Fibroblast of peridontal ligament (primary cell): ENCODE measurements at regions not wholly inside any gene's neighbourhood (a gene's known extent, or its start where the extent isn't known, plus 50 kb on each side); places are given as distances from the start of the nearest gene placed in this dataset.

Source experiments
- DNase-seq: peaks from one replicate; pipeline ENCODE4 v3.0.0-alpha.2; 2010; ENCODE audit errors: extremely low read depth

DNA sequence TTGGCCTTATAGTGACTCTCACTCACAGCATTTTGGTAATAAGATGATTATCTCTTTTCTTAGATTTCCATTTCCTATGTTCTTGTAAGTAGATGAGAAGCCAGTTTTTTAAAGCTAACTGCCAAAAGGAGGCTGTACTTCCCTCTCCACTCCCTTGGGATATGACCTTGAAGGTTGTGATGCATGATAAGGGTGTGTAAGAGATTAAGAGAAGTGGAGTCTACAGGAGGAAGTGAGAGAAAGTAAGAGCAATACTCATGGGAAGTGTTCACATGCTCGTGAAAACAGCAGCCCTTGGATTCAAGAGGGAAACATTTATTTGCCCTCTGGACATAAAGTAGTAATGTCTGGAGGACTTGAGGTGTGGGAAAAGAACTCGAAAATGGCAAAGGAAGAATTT, 171.5 kb downstream of the EVA1A start:
- DNase-seq: no peak

DNA sequence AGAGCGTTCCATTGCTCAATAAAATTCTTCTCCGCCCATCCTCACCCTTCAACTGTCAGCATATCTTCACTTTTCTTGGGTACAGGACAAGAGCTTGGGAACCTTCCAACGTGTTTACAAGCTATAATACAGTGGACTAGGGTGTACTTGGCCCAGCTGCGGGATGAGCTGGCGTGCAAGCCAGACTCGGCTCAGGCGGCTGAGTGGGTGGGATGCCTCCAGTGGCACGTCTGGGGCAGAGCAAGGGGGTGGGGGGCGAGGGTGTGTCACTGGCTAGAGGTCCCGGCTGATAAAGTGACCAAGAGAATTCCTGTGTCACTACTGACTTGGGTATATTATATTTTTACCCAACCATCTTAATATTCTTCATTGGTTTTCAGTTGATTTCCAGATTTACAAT, 179.7 kb downstream of the EVA1A start:
- DNase-seq: no peak

DNA sequence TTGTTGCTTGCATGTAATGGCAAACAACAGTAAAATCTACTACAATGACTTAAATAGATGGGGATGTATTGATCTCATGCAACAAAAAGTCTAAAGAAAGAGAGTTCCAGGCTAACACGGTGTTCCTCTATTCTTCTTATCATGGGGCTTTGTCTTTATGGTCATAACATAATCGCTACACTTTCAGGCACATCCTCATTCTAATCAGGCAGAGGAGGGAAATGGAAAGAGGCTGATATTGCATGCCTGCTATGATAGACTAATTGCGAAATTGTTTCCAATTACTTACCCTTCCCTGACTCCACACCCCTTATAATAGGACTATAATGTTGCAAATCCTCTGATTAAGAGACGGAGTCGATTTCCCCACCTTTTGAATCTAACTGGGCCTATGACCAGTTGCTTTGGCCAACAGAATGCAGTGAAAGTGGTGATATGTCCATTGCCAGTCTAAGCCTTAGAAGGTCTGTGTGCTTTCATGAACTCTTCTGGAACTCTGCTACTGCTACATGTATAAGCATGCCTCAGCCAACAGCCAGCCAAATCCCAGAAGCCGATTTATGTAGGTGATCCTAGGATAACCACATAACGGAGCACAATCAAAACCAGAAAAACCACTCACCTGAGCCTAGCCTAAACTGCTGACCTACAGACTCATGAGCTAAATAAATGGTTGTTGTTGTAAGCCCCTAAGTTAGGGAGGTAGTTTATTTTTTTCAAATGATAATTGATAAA, 180.3 kb upstream of the TACR1 start:
- no peak for DNase-seq

DNA sequence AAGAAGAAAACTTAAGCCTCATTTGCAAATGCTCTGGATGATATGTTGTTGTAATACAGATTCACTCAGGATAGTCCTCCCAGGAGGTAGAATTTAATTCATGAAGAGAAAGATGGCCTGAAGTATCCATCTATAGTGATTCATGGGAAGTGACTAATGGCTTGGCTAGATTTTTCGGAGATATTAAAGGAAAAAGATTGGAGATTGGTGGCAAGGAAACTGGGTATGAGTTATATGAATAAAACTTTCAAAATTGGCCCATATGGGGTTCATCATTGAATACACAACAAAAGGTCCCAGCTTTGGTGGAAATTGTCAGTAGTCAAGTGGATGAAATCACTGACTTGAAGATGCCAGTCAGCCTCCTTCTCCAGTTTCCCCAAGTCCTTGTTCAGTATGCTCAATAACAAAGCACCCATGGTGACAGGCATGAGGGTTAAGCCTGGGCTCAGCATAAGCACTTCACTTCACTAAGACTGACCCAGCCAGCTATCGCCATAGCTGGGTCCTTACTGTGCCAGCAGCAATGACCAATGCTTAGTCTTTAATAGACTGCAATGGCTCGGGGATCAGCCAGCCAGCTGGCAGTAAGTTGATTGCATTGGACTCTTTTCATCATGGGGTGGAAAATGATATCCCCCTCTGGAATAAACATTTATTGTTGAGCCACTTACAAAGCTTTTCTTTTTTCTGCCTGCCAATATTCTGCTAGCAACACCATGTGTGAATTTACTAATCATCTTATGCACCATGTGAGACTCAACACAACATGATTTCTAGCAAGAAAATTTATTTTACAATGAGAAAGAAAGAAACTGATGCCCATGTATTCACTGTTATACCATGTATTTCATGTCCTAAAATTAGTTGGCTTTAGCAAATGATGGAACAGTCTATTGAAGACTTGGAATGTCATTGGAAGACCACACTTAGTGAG, 176.6 kb upstream of the TACR1 start:
- peak; percentile 53 for DNase-seq

DNA sequence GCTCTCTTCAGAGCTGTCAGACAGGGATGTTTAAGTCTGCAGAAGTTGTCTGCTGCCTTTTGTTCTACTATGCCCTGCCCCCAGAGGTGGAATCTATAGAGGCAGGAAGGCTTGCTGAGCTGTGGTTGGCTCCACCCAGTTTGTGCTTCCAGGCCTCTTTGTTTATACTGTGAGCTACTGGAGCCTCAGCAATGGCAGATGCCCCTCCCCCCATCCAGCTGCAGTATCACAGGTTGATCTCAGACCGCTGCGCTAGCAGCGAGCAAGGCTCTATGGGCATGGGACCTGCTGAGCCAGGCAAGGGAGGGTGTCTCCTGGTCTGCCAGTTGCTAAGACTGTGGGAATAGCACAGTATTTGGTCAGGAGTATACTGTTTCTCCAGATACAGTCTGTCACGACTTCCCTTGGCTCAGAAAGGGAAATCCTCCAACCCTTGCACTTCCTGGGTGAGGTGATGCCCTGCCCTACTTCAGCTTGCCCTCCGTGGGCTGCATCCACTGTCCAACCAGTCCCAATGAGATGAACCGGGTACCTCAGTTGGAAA, 175.2 kb upstream of the TACR1 start:
- DNase-seq: peak; percentile 14

DNA sequence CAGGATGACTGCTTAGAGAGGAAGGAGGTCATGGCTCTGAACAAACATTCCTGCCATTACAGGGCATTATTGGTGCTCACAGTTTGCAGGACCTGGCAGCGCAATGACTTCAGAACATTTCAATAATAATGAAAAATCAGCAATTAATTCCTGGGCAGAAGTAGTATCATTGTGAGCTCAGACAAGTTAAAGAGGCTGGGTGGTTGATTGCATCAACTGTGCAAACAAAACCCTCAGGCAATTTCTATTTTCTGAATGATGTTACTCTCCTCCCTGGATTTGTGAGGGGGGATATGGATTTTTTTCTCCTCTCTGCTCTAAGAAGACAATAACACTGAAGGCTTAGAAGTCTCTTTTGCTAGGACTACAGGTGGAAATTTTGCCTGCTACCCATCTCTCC, 168.1 kb upstream of the TACR1 start:
- DNase-seq: no peak

DNA sequence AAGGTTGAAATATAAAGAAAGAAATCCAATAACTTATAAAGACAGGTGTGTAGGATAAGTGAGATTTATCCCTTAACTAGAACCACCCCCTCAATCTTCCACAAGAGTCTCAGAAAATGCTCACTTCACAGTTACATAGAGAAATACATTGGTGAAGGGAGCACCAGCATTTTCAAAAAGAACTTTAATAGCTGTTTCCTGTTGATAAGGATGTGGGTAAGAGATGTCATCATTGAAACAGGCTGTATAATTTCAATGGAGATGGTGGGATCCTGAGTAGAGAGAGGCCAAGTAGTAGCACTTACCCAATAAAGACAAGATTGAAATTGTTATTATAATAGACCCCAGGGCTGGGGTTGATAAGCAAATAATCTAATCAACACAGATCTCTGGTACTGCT, 162.2 kb upstream of the TACR1 start:
- DNase-seq: no peak

DNA sequence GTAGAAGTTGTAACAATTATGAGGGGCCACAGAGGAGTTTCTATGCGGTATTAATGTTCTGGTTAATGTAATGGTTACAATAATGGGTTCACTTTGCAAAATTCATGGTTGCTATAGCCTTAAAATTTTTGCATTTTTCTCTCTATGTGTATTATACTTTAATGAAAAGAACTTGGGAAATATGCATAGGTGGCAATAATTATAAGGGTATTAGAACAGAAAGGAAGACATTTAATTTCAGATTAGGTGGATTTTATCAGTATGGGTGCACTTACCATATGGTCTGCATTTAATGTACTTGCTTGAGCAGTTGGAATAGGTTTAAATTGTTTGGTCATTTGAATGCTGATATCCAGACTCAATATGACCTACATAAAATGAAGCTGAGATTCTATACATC, 161.6 kb upstream of the TACR1 start:
- DNase-seq: no peak

DNA sequence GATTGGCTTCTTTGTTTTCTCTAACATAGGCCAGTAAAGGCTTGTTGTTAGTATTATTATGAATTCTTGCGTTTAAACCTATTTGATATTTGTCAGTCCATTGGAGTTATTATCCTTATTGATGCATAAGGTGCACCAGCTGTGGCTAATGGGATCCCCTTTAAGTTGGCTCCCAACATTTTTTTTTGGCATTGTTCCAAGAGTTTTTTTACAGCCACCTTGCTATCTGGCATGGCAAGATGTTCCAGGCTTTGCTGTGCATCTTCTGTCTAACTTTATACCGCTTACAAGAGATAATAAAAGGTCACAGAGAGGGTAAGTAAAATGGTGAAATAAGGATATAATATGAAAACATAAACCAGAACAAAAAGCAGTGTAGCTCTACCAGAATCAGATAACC, 157.5 kb upstream of the TACR1 start:
- no peak for DNase-seq

DNA sequence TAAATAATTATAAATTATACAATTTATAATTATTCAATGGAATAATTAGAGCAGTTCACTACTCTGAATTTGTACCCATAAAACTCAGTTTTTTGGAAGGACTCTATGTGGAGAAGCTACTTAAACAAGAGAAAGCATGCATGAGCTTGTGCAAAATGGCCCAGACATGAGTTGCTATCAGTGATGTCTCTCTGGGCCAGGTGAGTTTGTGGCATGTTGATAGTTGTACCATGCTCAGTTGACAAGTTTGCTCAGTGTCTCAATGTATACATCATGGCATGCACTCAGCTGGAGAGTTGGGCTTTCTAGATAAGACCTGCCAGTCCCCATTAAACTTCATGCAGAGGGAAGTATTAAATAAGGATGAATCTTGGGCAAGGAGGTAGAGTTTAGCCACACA, 153.8 kb upstream of the TACR1 start:
- no peak for DNase-seq

DNA sequence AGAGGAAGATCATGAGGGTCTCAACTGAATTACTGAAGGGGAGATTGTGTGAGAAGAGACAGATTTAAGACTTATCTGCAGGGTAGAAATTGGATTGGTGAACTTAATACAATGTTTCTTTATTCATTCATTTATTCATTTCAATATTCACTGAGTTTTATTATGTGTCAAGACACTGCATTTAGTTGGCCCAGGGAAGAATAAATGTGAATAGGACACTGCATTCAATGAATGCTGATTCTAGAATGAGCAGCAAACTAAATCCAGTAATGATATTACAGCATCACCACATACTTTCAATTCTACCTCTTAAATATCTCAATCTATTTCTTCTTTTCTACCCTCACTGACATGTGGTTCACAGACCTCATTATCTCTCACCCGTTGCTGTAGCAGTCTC, 149.0 kb upstream of the TACR1 start:
- DNase-seq: no peak

DNA sequence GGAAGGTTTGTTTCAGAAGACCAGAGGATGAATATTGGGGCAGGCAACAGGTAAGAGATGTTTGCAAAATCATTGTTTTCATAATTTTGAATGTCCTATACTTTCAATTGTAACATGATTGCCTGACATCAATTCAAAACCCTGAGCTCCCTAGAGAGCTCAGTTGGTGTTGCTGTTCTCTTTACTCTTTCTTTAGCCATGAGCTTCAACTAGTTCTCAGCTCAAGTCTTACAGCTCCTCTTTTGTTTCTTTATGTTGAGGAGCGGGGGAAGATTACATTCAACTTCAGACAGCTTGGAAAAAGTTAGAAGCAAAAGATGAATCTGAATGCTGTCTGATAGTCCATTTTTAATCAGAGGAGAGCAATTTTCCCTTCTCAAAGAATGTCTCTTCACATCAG, 144.8 kb upstream of the TACR1 start:
- no peak for DNase-seq

DNA sequence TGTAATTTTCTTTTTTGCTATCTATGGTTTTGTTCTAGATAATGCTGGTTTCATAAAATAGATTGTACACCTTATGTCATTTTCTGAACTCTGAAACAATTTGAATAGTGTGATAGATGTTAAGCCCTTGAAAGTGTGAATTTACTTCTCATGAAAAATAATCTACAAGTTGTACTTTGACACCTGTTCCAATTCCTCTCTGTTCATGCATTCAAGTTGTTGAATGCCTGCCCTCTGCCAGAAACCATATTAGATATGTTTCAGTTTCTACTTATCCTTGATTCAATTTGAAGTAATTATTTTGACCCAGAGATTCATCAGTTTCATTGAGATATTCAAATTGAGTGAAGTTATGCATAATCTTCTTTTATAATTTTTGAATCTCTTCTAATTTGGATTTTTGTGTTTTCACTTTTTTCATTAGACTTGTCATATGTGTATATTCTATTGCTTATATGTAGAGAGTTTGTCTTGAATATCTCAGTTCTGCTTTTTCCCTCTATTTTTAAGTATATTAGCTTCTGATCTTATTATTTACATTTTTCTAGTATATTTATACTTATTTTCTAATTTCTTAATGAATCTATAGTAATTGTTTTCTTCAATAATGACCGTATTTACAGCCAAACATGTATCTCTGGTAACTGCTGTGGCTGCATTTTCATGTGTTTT, 143.3 kb upstream of the TACR1 start:
- DNase-seq: no peak

DNA sequence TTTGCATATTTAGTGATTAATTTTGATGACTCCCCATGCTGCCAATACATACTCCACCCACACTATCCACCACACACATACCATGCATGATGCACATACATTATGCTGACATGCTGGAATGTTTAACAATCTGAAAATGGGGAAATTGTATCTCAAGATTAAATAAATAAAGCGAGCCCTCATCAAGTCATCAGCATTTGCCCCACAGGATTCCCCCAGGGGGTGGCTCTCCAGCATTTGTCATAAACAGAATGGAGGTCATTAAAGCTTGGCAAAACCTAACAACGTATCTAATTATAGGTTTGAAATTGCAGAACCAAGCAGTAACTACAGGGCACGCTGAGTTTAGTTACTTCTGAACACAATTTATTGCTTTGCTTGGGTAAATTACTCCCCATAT, 141.2 kb upstream of the TACR1 start:
- peak; percentile 94 for DNase-seq

DNA sequence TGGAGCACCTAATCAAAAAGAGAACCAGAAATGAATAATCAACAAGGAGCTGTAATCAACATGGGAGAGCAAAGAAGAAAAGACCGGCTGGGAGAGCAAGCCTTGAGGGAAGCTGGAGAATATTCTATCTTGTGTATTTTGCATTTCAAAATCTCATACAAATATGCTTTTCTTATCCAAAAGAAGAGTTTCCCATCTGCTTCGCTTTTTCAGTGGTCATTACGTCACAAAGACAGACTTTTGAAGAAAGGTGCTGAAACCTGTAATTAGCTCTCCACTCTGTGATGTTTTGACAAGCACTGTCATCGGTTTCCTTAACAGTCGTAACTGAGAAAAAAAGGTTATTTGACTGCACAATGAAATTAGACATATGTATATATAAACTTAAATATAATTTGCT, 139.1 kb upstream of the TACR1 start:
- DNase-seq: no peak

DNA sequence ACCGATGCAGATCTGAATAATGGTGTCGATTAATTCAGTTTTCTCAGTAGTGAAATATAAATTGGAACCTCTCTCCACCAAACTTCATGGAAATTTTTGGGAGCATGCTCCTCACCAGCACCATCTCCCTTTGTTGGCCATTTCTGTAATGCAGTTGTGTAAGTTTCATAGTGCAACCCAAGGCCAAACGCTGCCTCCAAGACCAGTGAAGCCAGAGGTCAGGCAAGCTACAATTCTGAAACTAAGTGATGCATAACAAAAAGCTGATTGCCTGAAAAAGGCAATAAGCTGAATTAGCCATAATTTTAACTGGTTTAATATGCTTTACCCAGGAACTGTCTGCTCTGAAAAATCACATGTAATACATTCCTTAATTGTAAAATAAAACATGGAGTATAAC, 138.3 kb upstream of the TACR1 start:
- DNase-seq: peak; percentile 75

DNA sequence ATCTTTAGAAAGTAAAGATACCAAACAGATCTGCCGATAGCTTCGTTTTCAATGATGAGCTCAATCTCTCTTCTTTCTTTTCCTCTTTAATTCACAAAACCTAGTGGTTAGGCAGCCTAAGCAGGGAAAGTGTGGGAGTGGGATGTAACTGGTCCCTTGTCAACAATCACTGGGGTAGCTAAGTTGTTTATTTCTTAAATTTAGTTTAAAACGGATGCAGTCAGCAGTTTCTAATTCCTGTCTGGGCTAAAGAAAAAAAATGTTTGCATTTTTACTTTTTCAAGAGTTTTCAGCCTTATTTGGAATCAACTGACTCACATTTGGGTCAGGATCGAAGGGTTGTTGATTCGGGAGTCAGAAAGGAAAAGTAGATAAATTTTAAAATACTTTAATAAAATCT, 137.7 kb upstream of the TACR1 start:
- peak; percentile 29 for DNase-seq

DNA sequence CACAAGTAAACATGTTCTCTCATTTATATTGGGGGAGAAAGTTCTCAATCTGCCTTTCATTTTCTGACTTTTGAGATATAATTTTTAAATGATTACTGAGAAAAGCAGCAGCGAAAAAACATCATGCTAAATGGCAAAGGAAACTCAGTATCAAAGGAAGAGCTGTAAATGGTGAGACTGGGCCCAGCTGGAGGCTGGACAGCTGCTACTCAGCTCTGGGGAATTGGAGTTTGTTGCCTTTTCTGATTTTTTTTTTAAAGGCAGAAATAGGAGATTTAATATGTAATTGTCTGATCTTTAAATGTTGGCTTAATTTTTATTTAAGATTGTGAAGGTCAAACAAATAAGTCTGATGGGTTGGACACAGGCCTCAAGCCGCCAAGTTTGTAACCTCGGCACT, 137.1 kb upstream of the TACR1 start:
- peak; percentile 31 for DNase-seq

DNA sequence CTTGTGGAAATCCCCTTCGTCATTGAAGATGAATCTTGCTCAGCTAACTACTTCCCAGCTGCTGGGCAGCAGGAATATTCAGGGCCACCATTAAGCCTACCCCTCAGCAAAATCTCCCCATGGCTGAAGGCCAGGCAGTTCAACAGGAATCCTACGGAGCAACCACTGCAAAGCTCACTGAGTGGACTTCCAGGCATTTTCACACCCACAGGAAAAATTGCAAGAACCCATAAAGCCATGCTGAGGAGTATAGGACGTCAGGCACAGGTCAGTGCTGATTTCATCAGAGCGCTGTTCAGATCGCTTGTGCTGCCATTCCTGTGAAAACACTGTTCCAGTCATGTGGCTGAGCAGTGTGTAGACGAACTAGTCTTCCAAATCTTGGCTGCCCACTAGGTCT, 134.8 kb upstream of the TACR1 start:
- no peak for DNase-seq

DNA sequence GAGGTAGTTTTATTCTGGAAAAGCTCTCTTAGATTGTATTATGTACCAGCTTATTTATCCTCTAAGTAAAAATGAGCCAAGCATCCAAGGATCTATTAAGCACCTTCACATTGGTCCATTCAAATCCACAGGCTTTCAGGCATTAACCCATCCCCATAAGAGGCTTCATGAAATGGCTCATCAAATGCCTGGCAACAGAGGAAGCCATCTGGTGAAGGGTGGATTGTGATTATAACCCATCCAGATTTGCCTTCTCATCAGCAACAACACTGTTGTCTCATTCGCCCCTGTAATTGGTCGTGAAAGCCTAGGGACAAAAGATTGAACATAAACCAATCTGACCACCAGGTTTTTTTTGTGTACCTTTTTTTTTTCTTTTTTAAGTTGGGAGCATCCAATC, 134.3 kb upstream of the TACR1 start:
- no peak for DNase-seq

DNA sequence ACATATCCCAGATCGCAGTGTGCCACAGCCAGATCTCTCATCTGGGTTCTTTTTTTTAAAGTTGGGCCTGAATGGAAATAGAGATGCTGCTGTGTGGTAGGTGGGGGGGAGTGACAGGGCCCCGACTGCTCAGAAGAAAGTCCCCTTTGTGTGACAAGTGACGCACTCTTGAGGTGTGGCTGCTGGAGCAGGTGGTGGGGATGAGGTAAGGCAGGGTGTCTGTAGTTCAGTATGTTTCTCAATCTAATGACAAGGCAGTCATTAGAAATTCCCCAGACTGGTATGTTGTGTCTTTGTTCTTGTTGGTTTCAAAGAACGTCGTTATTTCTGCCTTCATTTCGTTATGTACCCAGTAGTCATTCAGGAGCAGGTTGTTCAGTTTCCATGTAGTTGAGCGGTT, 128.8 kb upstream of the TACR1 start:
- DNase-seq: no peak

DNA sequence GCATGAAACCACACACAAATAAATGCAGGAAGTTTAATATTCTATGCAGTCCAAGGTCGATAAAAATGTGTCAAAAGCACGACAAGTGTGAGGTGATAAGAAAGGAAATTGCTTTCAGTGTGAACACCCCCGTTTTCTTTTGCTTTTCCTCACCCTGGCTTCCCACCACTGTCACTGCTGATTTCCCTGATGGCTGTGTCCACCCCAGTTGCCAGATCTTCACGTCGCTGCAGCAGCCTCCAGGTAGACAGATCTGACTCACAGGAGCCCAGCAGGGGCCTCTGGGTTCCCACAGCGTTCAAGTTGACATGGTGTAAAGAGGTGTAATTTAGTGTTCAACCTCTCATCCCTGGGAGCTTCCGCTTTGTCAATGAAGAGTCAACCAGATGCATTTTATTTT, 128.0 kb upstream of the TACR1 start:
- no peak for DNase-seq
